SK-N-SH (cell line): ENCODE measurements at regions not wholly inside any gene's neighbourhood (a gene's known extent, or its start where the extent isn't known, plus 50 kb on each side); places are given as distances from the start of the nearest gene placed in this dataset.

Source experiments
- CTCF ChIA-PET: fragments of 300-600, 350-600 bp; formaldehyde crosslinking; extraction: SDS; loops from one replicate; lab custom pipeline; 2021; lab: Yijun Ruan, JAX
- POLR2A ChIA-PET: fragments of 350-600 bp; sonication (Branson Sonifier 250); formaldehyde crosslinking; extraction: SDS; loops from one replicate; lab custom pipeline; 2020; ENCODE audit warnings: antibody characterized with exemption, inconsistent platforms; lab: Yijun Ruan, JAX
- DNase-seq: peaks from one replicate; pipeline ENCODE4 v3.0.0; 2012
- H2AFZ ChIP-seq: fragments of 200-600 bp; sonication (generic); 2 replicates; pipeline ENCODE4 v1.8.1; 2016; ENCODE audit warnings: antibody characterized with exemption, mild to moderate bottlenecking, low read depth
- H3F3A ChIP-seq: fragments of 200-600 bp; sonication (generic); replicated peaks from 2 replicates; pipeline ENCODE3; 2016; ENCODE audit warnings: antibody characterized with exemption, mild to moderate bottlenecking; ENCODE audit not compliant: insufficient read depth
- H3K27ac ChIP-seq, 2 experiments: fragments of 200-500 bp in 1 of 2; fragments of 200-600 bp in 1 of 2; sonication (Bioruptor generic) in 1 of 2; sonication (generic), shearing (Covaris generic) in 1 of 2; 2 replicates each; pipeline versions ENCODE4 v1.5.1 to v1.6.1; 2014 to 2016; ENCODE audit warnings: low read depth in 2 of 2, inconsistent platforms in 1 of 2, low read length in 1 of 2, mild to moderate bottlenecking in 1 of 2, mixed read lengths in 1 of 2
- H3K27me3 ChIP-seq: fragments of 200-600 bp; sonication (generic), shearing (Covaris generic); 2 replicates; pipeline ENCODE4 v1.6.1; 2016; ENCODE audit warnings: mixed run types; ENCODE audit not compliant: insufficient read depth
- H3K36me3 ChIP-seq, 2 experiments: fragments of 200-500 bp in 1 of 2; fragments of 200-600 bp in 1 of 2; sonication (Bioruptor generic) in 1 of 2; sonication (generic) in 1 of 2; replicated peaks in 1 of 2; 2 replicates each; pipeline versions ENCODE3 to v1.5.1; 2014 to 2016; ENCODE audit warnings: low read length in 1 of 2, mild to moderate bottlenecking in 1 of 2; ENCODE audit not compliant: insufficient read depth in 2 of 2, control insufficient read depth in 1 of 2
- H3K4me1 ChIP-seq, 2 experiments: fragments of 200-500 bp in 1 of 2; fragments of 200-600 bp in 1 of 2; sonication (Bioruptor generic) in 1 of 2; sonication (generic), shearing (Covaris generic) in 1 of 2; 2 replicates each; pipeline versions ENCODE4 v1.5.1 to v1.6.1; 2014 to 2016; ENCODE audit warnings: low read depth in 1 of 2, low read length in 1 of 2, mixed run types in 1 of 2; ENCODE audit not compliant: insufficient read depth in 2 of 2, control insufficient read depth in 1 of 2
- H3K4me2 ChIP-seq: fragments of 200-600 bp; sonication (generic), shearing (Covaris generic); 2 replicates; pipeline ENCODE4 v1.6.1; 2017; ENCODE audit warnings: mixed run types
- H3K4me3 ChIP-seq, 2 experiments: fragments of 200-500 bp in 1 of 2; fragments of 200-600 bp in 1 of 2; sonication (Bioruptor generic) in 1 of 2; sonication (generic), shearing (Covaris generic) in 1 of 2; 2 replicates each; pipeline versions ENCODE4 v1.5.1 to v1.8.1; 2014 to 2016; ENCODE audit warnings: low read depth in 2 of 2, inconsistent platforms in 1 of 2, low read length in 1 of 2, mild to moderate bottlenecking in 1 of 2, mixed read lengths in 1 of 2, moderate library complexity in 1 of 2
- H3K79me2 ChIP-seq: fragments of 200-600 bp; sonication (generic); 2 replicates; pipeline ENCODE4 v1.8.1; 2017; ENCODE audit warnings: mild to moderate bottlenecking; ENCODE audit not compliant: insufficient read depth
- H3K9ac ChIP-seq: fragments of 200-600 bp; sonication (generic); 2 replicates; pipeline ENCODE4 v1.6.1; 2017; ENCODE audit warnings: mixed run types
- H3K9me2 ChIP-seq: fragments of 200-600 bp; sonication (generic); 2 replicates; pipeline ENCODE4 v1.6.1; 2017; ENCODE audit warnings: mixed run types
- H3K9me3 ChIP-seq: fragments of 200-600 bp; sonication (generic); 2 replicates; pipeline ENCODE4 v1.6.1; 2017; ENCODE audit warnings: mixed run types, mild to moderate bottlenecking, moderate library complexity
- H4K20me1 ChIP-seq: fragments of 200-600 bp; sonication (generic); 2 replicates; pipeline ENCODE4 v1.6.1; 2017; ENCODE audit warnings: mild to moderate bottlenecking, mixed run types; ENCODE audit not compliant: insufficient read depth
- CHD2 ChIP-seq: fragments of 150-350 bp; IDR thresholded peaks from 2 replicates; pipeline ENCODE4 v1.6.1; 2018; ENCODE audit warnings: low read length; ENCODE audit not compliant: partially characterized antibody
- CTCF ChIP-seq: fragments of 200-600 bp; sonication (generic); IDR thresholded peaks from 2 replicates; pipeline ENCODE4 v1.6.1; 2017; ENCODE audit warnings: antibody characterized with exemption, mild to moderate bottlenecking, moderate library complexity
- EP300 ChIP-seq, 2 experiments: IDR thresholded peaks; 2 replicates each; pipeline versions ENCODE4 v1.4.0 to v1.6.1; 2012; ENCODE audit warnings: borderline replicate concordance in 1 of 2, low read depth in 1 of 2, low read length in 1 of 2
- EZH2phosphoT487 ChIP-seq: fragments of 200-600 bp; sonication (generic); IDR thresholded peaks from 2 replicates; pipeline ENCODE4 v1.6.1; 2017; ENCODE audit warnings: low read depth, mixed run types, mild to moderate bottlenecking, antibody characterized with exemption, moderate library complexity, borderline replicate concordance
- FOXJ3 ChIP-seq: sonication (generic); formaldehyde crosslinking; IDR thresholded peaks from 2 replicates; pipeline ENCODE4 v1.5.1; 2020; ENCODE audit warnings: mild to moderate bottlenecking, missing genetic modification reagents
- GABPA ChIP-seq: IDR thresholded peaks from 2 replicates; pipeline ENCODE4 v1.4.0; 2012; ENCODE audit warnings: low read depth, mild to moderate bottlenecking
- GATA2 ChIP-seq: sonication (generic); formaldehyde crosslinking; IDR thresholded peaks from 2 replicates; pipeline ENCODE4 v1.5.0; 2020; ENCODE audit warnings: mild to moderate bottlenecking, missing genetic modification reagents
- IRF3 ChIP-seq: fragments of 150-350 bp; IDR thresholded peaks from 2 replicates; pipeline ENCODE4 v1.6.1; 2016; ENCODE audit warnings: mild to moderate bottlenecking, low read depth, low read length
- JUND ChIP-seq: IDR thresholded peaks from 2 replicates; pipeline ENCODE4 v1.4.0; 2012
- MAX ChIP-seq: IDR thresholded peaks from 2 replicates; pipeline ENCODE4 v1.4.0; 2012; ENCODE audit warnings: low read depth
- NRF1 ChIP-seq: IDR thresholded peaks from 2 replicates; pipeline ENCODE4 v1.6.1; 2012; ENCODE audit warnings: low read depth, mild to moderate bottlenecking, low read length
- POLR2AphosphoS5 ChIP-seq: IDR thresholded peaks from 2 replicates; pipeline ENCODE4 v1.6.1; 2012; ENCODE audit warnings: low read depth, low read length
- RAD21 ChIP-seq: IDR thresholded peaks from 2 replicates; pipeline ENCODE4 v1.6.1; 2012; ENCODE audit warnings: mild to moderate bottlenecking, low read length
- REST ChIP-seq: IDR thresholded peaks from 2 replicates; pipeline ENCODE4 v1.6.1; 2012; ENCODE audit warnings: mild to moderate bottlenecking, low read depth, low read length, moderate library complexity
- TAF1 ChIP-seq: IDR thresholded peaks from 2 replicates; pipeline ENCODE4 v1.6.1; 2012; ENCODE audit warnings: low read depth, mild to moderate bottlenecking, low read length, moderate library complexity, borderline replicate concordance
- TEAD4 ChIP-seq: IDR thresholded peaks from 2 replicates; pipeline ENCODE4 v1.4.0; 2012; ENCODE audit warnings: mild to moderate bottlenecking, borderline replicate concordance; ENCODE audit not compliant: insufficient read depth
- USF2 ChIP-seq: fragments of 150-350 bp; IDR thresholded peaks from 2 replicates; pipeline ENCODE4 v1.6.1; 2017; ENCODE audit warnings: antibody characterized with exemption, low read length, low read depth, borderline replicate concordance
- YY1 ChIP-seq: IDR thresholded peaks from 2 replicates; pipeline ENCODE4 v1.4.0; 2012; ENCODE audit warnings: low read depth, mild to moderate bottlenecking

GRCh38 chr11:15723966-15724365 lies 609.2 kb downstream of the INSC start:
- Histone ChIP-seq H2AFZ (no peak overlapping the region), H3K9me3 (no peaks in the 10 kb centered on the region), H4K20me1 (no peaks in the 10 kb centered on the region), H3K4me3 (no peak overlapping the region), H3K9me2 (no peaks in the 10 kb centered on the region), H3K4me1 (no peaks in the 10 kb centered on the region; a peak in 1 of 4 replicates), H3K4me2 (no peak overlapping the region), H3K36me3 (no peaks in the 10 kb centered on the region), H3K27me3 (no peaks in the 10 kb centered on the region), H3K9ac (no peak overlapping the region), H3K27ac (no peak overlapping the region), H3K79me2 (no peaks in the 10 kb centered on the region), H3F3A (no peaks in the 10 kb centered on the region)
- CTCF ChIA-PET = interaction anchor here (2.0 kb wide), 1 partner anchor 12 kb away, joined by 5 read pairs; no protein-coding TSS in a partner anchor
- POLR2A ChIA-PET = no interaction called here
- no peak for DNase-seq
- TF ChIP-seq GABPA = no peak
- TF ChIP-seq YY1 = no peak
- TF ChIP-seq IRF3 = no peak
- TF ChIP-seq CTCF = no peak
- no peak for TF ChIP-seq MAX
- TF ChIP-seq POLR2AphosphoS5 = no peak
- no peak for TF ChIP-seq TEAD4
- TF ChIP-seq REST = no peak
- TF ChIP-seq TAF1 = no peak
- TF ChIP-seq EZH2phosphoT487 = no peak
- no peak for TF ChIP-seq EP300 (IDR thresholded peaks at IDR 0.05; ENCODE audit: borderline replicate concordance in 1 of 2, low read depth in 1 of 2, low read length in 1 of 2)
- no peak for TF ChIP-seq CHD2
- TF ChIP-seq JUND = no peak
- TF ChIP-seq USF2 = no peak
- no peak for TF ChIP-seq GATA2
- no peak for TF ChIP-seq RAD21
- TF ChIP-seq FOXJ3 (CRISPR knock-in tag) = no peak
- no peak for TF ChIP-seq NRF1
